Limb (tissue), 2 donors: ENCODE measurements at regions not wholly inside any gene's neighbourhood (a gene's known extent, or its start where the extent isn't known, plus 50 kb on each side); places are given as distances from the start of the nearest gene placed in this dataset.

Experiments
- DNase-seq, 2 donors: peaks; one replicate each; pipeline ENCODE4 v3.0.0-alpha.2; 2016; ENCODE audit errors: extremely low spot score in 2 of 2

DNA sequence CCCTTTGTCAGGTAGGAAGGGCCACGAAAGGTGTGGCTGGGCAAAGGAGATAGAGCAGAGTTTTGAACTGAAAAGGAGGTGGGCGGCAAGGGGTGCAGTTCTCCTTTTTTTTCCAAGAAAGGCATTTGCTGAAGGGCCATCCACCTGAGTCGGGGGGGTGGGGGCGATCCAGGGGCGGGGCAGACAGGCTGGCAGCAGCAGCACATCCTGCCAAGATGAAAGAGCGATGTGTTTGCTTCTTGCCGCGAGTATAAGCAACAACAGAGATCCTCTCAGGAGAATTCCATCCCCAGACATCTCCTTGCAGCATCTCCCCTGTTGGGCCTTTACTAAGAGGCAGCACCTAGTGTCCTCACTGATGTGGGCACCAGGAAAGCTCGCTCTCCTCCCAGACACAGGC lies 516.5 kb downstream of the CD83 start:
- no peak for DNase-seq

DNA sequence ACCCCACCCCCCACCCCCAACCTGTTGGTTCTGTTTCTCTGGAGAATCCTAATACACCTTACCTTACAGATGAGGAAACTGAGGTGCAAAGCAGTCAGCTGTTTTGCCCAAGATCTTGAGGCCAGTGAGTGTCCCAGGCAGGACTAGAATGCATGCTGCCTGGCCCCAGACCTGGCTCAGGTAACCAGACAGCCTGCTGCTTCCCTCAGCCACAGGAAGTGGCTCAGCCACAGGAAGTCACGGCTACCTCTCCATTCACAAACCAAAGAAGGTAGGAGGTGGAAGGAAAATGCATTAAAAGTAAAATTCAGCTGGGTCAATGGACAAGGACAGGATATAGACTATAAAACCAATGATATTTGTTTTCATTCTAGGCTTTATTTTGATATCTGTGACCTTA lies 517.6 kb downstream of the CD83 start:
- DNase-seq, result no peak

DNA sequence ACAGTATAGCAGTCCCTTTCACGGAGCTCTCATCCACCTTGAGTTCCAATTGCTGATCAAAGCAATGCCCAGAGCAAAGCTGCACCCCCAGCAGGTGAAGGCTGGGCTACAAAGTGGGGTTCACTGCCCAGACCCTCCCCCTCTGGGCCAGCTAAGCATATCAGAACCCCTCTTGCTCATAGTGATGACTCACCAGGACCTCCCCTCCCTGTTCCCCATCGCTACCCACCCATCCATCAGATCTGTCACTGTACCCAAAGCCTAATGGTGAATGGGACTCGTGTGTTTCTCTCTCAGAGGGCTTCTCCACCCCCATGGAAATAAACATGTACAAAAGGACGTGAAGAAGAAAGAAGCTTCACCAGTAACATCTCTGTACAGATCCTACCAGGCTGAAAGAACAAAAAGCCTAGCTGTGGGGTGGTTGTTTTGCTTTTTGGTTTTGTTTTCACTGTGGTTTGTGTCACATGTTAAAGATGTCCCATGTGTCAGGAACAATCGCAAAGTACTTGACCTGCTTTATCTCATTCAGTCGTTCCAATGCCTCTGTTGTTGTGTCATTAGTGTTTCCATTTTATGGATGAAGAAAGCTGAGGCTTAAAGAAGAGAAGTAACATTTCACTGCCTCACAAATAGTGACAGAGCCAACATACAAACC lies 518.5 kb downstream of the CD83 start:
- DNase-seq, result no peak

DNA sequence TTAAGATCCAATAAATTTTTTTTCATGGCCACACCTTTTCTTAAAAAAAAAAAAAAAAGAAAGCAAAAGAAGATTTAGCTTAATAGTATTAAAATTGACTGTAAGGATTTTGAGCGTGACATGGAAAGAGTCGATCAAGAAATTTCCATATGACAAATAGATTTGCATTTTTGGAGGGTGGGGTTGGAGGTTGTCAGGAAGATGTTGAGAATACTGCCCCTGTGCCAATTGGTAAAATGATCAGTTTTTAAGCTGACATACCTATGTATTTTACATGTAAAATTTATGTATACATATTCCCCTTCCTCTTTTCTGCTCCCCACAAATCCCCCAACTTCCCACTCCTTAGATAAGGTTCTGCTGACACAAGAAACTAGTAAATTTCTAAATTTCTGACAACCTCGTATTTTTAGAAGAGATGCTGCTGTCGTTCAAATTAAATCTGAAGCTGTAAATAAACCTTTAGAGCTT lies 520.9 kb downstream of the CD83 start:
- no peak for DNase-seq

DNA sequence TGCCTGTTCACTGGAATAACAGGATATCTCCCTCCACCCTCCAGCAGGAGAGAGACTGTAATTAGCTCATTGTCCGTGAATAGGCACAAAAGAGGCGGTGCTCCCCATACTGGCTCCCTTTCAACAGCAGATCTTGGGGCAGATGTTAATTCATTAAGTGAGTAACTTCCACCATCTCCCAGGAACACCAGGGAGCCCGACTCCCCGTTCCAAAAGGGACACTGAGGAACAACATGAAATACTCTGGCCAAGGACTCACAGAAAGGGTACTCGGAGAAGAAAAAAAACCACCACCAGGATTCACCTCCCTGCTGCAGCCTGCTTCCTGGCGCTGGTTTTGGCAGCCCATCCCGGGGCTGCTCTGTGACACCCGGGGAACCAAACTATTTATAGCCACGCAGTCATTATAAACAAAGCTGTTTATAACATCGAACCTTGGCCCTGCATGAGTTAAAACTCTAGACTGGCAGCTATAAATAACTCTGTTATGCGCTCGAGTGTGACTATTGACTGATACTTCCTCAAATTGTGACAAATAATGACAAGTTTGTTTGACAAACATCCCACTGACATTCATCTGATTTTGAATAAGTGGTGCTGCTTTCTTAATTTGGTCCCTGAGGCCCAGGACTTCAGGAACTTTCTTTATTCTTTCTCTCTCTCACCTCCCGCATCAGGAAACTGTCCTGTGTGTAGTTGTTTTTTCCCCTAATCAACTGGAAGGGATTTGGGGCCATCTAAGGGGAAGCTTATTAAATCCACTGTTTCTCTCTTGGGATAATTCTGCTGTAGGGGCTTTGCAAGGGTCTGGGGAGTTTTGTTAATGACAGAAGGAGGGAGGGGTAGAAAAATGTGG lies 521.6 kb downstream of the CD83 start:
- DNase-seq, result peak in 1 of 2 donors; percentile 44

DNA sequence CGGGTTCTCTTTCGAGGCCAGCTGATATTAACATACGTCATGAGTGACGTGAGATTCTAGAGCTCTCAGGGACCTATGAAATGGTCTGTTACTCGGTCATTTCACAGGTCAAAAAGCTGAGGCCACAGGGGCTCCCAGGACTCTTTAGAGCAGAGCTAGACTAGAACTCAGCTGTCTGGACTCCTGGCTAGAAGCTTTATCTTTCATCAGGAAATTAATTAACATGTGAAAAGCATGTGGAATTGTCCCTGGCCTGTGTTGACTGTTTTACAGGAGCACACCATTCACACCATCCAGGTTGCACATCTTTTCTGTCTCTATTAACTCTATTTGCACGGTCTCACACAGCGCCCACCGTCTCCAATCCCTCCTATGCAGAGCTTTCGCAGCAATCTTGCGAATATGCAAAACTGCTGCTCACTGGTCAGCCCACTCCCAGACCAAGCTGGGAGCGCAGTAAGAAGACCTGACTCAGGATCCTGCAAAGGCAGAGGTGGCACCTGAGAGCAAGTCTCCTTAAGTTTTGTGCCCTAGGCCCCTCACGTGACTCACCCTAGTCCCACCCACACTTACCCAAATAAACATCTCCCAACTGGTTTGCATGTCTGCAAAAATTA lies 522.5 kb downstream of the CD83 start:
- no peak for DNase-seq

DNA sequence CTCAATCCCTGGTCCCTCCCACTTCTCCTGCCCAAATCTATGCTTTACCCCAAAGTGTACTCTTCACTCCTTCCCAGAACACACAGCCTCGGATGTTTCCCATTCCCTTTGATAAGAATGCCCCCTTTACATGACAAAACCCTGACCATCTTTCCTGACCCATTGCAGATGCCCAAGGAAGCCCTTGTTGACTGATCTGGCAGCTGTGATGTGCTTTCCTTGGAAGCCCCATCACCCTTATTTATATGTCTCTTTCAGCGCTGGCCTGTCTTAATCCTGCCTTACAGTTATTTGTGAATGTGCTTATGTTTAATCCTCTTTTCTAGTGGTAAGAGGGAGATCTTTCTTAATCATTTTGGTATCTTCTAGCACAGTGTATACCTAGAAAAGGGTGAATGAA lies 523.1 kb downstream of the CD83 start:
- no peak for DNase-seq

DNA sequence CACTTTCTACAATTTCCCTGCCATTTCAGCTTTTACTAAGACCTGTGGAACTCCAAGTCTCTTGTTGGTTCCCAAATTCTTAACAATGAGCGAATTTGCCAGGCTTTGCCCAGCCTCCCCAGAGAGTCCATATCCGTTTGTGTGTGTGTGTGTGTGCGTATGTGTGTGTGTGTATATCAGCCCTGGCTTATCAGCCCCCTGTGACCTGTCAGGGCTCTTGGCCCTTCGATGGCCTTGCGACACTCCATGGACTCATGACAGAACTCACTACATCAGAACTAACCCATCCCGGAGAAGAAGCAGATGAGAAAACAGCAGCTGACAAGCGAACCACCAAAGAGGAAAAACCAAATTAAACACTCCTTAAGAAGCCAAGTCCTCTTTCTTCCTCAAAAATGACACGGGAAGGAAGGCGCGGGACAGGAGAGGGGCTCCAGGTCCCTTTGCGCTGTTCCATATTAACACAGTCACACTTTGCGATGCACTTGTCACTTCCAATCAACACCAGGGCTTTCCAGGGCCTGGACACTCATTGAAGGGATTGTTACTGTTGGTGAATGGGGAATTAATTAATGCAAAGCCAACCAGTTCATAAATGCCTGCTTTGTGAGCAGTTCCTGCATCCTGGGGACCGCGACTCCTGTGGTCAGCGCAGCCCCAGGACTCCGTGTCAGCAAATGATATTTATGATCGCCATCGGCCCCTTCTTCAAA lies 524.0 kb downstream of the CD83 start:
- no peak for DNase-seq

DNA sequence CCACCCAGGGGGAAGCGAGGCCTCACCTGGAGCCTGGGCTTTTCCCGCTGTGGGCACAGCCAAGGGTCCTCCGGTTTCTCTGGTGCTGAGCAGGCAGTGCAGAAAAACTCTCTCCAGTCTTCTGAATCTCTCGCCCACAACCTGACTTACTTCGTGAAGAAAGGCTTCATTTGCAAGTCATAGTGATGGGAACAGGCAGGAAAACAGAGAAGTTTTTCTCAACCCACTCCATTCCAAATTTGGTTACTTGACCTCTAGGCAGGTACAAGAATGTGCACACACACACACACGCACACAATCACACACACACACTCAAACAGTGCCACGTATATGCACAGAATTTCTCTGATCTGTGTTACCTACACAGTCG lies 524.5 kb downstream of the CD83 start:
- DNase-seq, result no peak

DNA sequence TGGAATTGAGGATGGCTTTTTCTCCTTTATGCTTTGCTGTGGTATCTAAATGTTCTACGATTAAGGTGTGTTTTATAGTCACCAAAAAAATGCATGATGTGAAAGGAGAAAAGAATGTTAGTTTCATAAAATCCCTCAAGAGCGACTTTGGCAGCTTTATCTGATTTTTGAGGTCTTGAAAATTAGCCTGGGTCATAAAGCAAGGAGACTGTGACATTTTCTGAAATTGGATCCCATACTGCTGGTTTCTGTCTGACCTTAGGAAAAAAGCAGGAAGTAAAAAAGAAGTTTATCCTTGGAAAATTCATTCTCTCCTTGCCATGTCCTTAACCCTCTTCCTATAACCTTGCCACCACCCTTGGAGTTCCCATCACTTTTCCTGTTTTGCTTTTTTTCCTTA lies 525.3 kb downstream of the CD83 start:
- no peak for DNase-seq

DNA sequence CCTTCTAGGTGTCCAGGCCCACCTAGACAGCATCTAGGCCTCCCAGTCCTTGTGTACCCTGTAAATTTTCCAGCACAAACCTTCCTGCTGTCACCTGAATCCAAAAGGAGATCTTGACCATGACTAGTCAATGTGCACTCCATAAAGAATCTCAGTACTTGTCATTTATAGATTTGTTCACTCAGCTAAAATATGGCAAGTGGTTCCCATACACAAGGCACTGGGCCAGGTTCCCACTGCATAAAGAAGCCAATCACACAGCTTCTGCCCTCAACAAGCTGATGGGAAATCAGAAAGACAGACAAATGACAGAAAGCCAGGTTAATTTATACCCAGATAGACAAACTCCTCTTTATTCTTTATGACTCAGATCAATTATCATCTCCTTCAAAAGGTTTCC lies 526.8 kb downstream of the CD83 start:
- DNase-seq, result no peak

DNA sequence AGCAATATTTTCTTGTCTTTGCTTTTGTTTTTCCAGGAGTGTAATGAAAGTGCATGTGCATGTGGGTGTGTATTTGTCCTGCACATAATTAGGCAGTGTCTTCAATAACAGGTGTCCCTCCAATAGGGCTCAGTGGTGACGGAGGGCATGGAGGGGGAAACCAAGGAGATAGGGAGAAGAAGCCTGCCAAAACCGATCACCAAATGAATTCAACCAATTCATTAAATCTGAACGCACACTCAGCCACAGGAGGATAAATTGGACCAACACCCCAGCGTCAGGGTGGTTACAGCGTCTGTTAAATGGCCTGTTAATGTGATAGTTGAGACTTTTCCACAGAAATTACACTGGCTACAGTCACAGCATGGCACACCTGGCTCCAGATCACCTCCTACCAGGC lies 527.6 kb downstream of the CD83 start:
- DNase-seq, result no peak

DNA sequence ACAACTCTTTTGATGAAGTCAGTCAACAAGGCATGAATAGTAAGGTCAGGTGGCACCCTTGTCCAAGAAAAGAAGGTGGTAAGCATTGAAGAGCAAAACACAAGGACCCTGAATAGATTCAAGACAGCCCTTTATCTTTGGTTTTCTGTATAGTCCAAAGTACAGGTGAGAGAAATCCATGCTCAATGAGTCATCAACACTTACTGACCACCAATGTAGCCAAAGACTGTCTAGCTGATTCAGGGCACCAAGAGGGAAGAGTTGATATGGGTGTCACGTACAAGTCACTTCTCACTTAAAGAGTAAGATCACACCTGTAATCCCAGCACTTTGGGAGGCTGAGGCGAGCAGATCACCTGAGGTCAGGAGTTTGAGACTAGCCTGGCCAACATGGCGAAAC lies 528.3 kb downstream of the CD83 start:
- no peak for DNase-seq

DNA sequence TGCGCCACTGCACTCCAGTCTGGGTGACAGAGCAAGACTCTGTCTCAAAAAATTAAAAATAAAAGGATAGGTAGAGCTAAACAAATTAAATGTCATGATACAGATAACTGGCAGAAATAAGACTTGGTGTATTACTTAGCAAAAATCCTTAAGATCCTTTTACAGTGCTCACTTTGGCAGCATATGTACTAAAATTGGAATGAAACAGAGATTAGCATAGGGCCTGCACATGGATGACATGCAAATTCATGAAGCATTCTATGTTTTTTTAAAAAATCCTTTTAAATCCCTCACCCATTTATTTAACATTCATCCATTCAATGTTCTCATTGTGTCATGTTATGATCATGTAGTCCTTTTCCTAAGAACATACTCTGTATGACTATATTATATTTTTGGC lies 528.8 kb downstream of the CD83 start:
- DNase-seq, result no peak

DNA sequence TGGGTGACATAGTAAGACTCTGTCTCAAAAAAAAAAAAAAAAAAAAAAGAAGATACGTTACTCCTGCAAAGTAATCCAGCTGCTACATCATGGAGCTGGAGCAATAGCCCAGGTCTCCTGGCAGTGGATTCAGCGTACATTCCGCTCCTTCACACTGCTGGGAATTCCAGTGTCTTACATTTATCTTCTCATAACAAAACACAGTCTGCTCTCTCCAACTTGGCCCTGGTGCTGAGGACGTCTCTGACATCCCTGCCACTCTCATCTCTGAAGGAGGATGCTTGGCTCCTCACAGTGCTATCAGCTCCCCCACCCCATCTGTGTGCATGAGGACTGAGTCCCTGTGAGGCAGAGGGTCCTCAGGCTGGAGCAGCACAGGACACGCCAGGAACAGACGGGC lies 529.8 kb downstream of the CD83 start:
- no peak for DNase-seq

DNA sequence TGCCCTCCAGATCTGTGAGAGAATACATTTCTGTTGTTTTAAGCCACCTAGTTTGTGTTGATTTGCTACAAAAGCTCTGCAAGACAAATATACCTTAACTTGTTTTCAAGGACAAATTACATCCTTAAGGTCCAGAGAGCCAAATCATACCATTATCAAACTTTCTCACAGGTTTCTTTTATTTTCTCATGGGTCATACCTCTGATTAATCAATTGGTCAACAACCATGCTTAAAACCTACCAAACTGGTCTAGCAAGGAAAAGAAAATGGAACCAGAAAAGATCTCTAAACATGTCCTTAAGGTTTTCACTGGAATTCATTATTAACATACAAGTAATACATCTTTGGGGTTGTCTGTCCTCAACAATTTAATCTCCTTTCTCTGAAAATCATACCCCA lies 535.0 kb downstream of the CD83 start:
- DNase-seq, result no peak

DNA sequence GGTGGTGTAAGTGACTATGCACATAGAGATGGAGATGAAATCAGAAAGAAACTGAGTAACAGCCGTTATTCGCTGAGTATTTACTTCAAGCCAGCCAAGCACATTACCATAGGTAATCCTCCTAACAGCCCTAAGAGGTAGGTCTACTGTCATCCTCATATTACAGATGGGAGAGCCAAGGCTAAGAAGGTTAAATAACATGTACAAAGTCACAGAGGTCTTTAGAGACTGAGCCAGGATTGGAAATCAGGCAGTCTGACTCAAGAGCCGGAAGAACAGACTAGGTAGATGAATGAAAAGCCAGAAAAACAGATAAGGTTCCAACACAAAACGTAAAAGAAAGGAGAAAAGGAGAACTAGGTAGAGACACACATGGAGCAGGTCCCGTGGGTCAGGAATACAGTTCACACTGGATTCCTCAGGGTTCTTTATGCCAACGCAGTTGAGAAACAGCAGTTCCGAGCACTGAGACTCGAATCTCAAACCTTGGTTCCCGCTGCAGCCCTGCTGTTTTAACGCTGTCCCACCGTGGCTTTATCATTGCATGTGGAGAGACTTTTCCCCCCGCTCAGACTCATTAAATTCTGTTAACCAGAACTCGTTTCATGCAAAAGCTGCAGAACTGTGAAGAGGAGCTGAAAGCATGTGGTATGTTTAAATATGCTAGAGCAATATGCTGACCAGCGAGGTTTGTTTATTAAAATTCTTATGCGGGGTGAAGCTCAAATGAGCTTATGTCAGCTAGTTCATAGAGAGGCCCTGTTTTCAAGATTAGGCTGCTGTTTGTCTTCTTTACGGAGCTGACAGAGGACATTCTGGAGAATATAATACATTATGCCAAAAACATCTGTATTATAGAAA lies 537.9 kb downstream of the CD83 start:
- DNase-seq, result no peak

DNA sequence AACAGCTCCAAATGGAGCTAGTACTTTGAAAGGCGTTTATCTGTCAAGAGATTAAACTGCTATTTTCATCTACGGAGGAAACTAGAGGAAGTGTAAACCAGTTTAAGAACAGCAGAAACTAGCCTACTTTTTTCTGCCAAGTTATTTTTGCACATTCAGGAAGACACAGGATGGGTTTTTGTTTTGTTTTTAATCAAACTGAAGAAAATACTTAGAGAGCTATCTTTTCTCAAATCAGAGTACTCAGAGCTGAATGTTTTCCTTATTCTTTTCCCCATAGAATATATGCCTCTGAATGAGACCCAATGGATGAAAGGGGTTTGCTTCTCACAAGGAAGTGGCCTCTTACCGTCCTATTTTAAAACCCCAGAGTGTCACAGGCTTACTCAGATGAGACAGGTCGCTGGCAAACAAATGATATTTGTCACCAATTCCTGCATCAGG lies 538.5 kb downstream of the CD83 start:
- DNase-seq, result no peak

DNA sequence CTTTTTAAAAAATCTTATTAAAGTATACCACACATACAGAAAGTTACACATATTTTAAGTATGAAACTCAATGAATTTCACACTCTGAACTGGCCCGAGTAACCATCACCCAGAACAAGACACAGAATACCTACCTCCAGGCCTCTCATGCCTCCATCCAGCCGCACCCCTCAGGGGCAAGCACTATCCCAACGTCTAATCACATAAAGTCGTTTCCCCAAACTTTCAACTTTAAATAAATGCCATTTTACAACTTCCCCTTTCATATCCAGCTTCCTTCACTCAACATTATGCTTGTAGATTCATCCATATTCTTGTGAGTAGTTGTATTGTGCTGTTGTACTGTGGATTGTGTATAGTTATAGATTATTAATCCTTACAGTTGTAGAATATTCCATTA lies 539.1 kb downstream of the CD83 start:
- no peak for DNase-seq

DNA sequence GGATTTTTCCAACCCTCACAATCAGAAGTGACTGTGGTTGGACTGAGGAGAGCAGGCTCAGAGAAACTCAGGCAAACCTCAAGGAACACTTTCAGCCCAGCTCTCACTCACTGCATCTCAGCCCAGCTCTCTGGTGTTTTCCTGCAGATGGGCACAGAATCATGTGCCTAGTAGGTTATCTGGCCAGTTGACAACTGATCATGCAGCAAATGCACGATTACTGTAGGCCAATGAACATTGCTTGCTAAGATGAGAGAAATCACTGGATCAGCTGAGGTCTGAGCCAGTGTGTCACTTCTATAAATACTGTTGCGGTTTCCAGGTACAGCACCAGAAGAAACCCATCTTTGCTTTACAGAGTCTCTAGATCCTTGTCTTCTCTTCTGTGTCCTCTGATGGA lies 540.5 kb downstream of the CD83 start:
- no peak for DNase-seq
